Left lung (tissue), 4 donors: ENCODE measurements at regions not wholly inside any gene's neighbourhood (a gene's known extent, or its start where the extent isn't known, plus 50 kb on each side); places are given as distances from the start of the nearest gene placed in this dataset.
A peak's percentile ranks its signal among the peaks of the same experiment; 100 is the strongest.

ENCODE experiments used
- ATAC-seq: fragments of 200-7000 bp; cut with Tn5 transposase; one replicate; pipeline ENCODE4 v1.9.1; 2020; ENCODE audit warnings: moderate library complexity
- DNase-seq, 4 donors: peaks; one replicate each; pipeline ENCODE4 v3.0.0-alpha.2; 2013 to 2020
- H3K27ac ChIP-seq, 2 donors: fragments of 200-600 bp; sonication (generic) in 1 of 2; one replicate each; pipeline versions ENCODE4 v1.5.0 to v1.8.0; 2020 to 2021
- H3K27me3 ChIP-seq, 2 donors: fragments of 200-600 bp; sonication (generic) in 1 of 2; one replicate each; pipeline versions ENCODE4 v1.5.0 to v1.8.0; 2020 to 2021
- H3K36me3 ChIP-seq, 2 donors: fragments of 200-600 bp; sonication (generic) in 1 of 2; one replicate each; pipeline versions ENCODE4 v1.5.0 to v1.8.0; 2020 to 2021
- H3K4me1 ChIP-seq, 2 donors: fragments of 200-600 bp; one replicate each; pipeline ENCODE4 v1.8.0; 2021
- H3K4me3 ChIP-seq, 2 donors: fragments of 200-600 bp; sonication (generic) in 1 of 2; one replicate each; pipeline versions ENCODE4 v1.5.0 to v1.8.0; 2020 to 2021; ENCODE audit warnings: mild to moderate bottlenecking in 1 of 2
- H3K9me3 ChIP-seq, 2 donors: fragments of 200-600 bp; sonication (generic) in 1 of 2; one replicate each; pipeline versions ENCODE4 v1.5.0 to v1.8.0; 2020 to 2021
- intact Hi-C, 2 donors: fragments of 100-400 bp; cut with DNase I; formaldehyde crosslinking; loops; one replicate each; pipeline versions ENCODE4 v1.11.2 to v1.14.2; 2022
- TF ChIP-seq, protein P1 (sequence below), 2 donors: fragments of 200-600 bp; sonication (generic) in 1 of 2; IDR thresholded peaks; one replicate each; pipeline versions ENCODE4 v1.5.0 to v1.8.0; 2021; ENCODE audit warnings: antibody characterized with exemption in 2 of 2
- donor health status: DM: no; HTN: yes; CAD: no.
- donor health status: DM: no; HTN: no; CAD: no.

DNA sequence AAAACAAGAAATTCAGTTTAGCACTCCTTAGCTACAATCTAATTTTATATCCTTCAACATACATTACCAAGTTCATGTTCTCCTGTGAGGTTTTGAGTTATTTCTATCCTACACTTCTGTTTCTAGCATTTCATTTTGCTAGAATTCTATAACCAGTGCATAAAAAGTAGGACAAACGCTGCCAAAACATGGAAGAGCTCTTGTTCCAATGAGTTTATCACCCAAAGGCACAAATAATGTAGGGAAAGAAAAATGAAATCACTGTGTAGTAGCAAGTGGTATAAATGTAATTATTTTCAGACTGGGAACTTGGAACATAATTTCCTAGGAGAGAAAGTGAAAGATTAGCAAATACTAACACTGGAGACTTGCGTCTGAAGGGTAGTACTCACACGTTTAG lies 413.3 kb upstream of the NRSN1 start:
- H3K4me1 ChIP-seq, result no peaks in the 10 kb centered on the region
- no peaks in the 10 kb centered on the region for H3K36me3 ChIP-seq
- ATAC-seq (no peak), DNase-seq (no peak)
- TF ChIP-seq, protein P1, sequence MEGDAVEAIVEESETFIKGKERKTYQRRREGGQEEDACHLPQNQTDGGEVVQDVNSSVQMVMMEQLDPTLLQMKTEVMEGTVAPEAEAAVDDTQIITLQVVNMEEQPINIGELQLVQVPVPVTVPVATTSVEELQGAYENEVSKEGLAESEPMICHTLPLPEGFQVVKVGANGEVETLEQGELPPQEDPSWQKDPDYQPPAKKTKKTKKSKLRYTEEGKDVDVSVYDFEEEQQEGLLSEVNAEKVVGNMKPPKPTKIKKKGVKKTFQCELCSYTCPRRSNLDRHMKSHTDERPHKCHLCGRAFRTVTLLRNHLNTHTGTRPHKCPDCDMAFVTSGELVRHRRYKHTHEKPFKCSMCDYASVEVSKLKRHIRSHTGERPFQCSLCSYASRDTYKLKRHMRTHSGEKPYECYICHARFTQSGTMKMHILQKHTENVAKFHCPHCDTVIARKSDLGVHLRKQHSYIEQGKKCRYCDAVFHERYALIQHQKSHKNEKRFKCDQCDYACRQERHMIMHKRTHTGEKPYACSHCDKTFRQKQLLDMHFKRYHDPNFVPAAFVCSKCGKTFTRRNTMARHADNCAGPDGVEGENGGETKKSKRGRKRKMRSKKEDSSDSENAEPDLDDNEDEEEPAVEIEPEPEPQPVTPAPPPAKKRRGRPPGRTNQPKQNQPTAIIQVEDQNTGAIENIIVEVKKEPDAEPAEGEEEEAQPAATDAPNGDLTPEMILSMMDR (IDR thresholded peaks at IDR 0.05), result no peak
- no peak overlapping the region for H3K27ac ChIP-seq
- no peaks in the 10 kb centered on the region for H3K27me3 ChIP-seq
- intact Hi-C loops, result no loop called here
- no peak overlapping the region for H3K4me3 ChIP-seq
- no peaks in the 10 kb centered on the region for H3K9me3 ChIP-seq

DNA sequence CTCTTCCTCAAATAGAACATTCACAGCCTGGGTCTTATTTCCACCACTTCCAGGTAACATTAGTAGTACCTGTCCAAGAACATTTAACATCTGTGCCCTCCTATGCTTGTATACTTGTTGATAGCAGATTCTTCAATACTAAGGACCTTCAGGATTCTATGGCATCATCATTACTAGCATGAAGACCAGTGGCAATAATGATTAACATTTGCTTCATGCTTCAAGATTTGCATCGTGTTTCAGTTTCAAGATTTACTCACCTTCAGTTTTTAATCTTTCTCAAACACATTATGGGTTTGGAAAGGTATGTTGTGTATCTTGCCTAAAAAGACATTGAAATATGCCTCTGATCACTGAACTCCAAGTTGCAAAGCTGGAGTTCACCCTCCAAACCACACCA lies 412.8 kb upstream of the NRSN1 start:
- H3K27ac ChIP-seq, result no peak overlapping the region
- DNase-seq (no peak), ATAC-seq (no peak)
- no peaks in the 10 kb centered on the region for H3K4me1 ChIP-seq
- H3K36me3 ChIP-seq, result no peaks in the 10 kb centered on the region
- H3K4me3 ChIP-seq, result no peak overlapping the region
- no peaks in the 10 kb centered on the region for H3K27me3 ChIP-seq
- intact Hi-C loops, result no loop called here
- TF ChIP-seq, protein P1 (IDR thresholded peaks at IDR 0.05), result no peak
- no peaks in the 10 kb centered on the region for H3K9me3 ChIP-seq

DNA sequence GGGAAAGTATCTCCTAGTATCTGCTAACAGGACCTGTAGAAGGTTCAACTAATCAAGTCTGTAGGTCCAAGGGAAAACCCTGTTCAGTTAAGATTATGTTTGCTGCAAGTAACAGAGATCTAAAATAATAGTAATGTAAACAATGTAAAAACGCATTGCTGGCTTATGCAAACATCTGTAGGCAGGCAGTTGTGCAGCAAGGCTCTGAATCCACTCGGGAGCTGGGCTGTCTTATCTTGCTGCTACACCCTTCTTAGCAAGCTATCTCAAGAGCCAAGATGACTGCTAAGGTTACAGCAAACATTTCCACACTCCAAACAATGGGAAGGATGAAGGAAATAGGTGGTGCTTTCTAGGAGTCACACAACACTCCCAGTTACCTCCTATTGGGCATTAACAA lies 397.3 kb upstream of the NRSN1 start:
- Histone ChIP-seq H3K9me3 (no peaks in the 10 kb centered on the region), H3K27me3 (no peaks in the 10 kb centered on the region), H3K27ac (no peak overlapping the region), H3K4me1 (no peaks in the 10 kb centered on the region), H3K36me3 (no peaks in the 10 kb centered on the region), H3K4me3 (no peak overlapping the region)
- TF ChIP-seq, protein P1 (IDR thresholded peaks at IDR 0.05), result no peak
- DNase-seq, result peak in 3 of 4 donors; percentile 12 to 40 (median 35)
- intact Hi-C loops, result no loop called here
- ATAC-seq, result peak; percentile 88

DNA sequence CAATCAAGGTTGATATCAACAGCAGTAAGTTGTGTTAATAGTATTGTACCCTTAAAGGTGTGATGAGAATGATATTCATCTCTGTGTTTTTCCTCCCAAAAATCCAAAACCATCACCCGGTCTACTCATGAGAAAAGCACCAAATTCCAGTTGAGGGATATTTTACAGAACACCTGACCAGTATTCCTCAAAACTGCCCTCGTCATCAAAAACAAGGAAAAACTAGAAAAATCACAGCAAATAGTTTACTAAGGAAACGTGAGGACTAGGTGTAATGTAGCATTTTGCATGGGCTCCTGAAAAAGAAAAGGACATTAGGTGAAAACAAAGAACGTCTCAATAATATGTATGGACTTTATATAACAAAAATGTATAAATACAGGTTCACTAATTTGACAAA lies 394.4 kb upstream of the NRSN1 start:
- ATAC-seq (no peak), DNase-seq (no peak)
- no peaks in the 10 kb centered on the region for H3K27me3 ChIP-seq
- H3K36me3 ChIP-seq, result no peaks in the 10 kb centered on the region
- TF ChIP-seq, protein P1 (IDR thresholded peaks at IDR 0.05), result no peak
- no peaks in the 10 kb centered on the region for H3K4me1 ChIP-seq
- intact Hi-C loops, result no loop called here
- no peak overlapping the region for H3K27ac ChIP-seq
- no peaks in the 10 kb centered on the region for H3K9me3 ChIP-seq
- H3K4me3 ChIP-seq, result no peak overlapping the region

DNA sequence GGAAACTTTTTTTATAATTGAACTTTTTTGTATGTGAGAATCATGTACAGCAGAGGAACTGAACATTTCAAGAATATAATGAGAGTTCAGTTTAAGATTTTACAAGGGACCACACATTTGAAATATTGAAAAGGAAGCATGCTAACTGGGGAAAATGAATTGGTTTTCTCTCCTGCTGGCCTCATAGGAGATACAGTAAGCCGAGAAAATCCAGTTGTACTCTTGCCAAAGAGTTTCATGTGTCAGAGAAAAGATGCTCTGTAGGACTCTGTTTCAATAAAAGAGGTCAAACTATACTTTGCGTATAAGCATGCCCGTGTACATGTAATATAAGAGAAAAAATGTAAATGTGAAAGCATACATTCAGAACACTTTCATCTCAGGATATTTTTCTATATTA lies 393.5 kb upstream of the NRSN1 start:
- H3K27ac ChIP-seq, result no peak overlapping the region
- H3K36me3 ChIP-seq, result no peaks in the 10 kb centered on the region
- intact Hi-C loops, result no loop called here
- TF ChIP-seq, protein P1 (IDR thresholded peaks at IDR 0.05), result no peak
- ATAC-seq (no peak), DNase-seq (no peak)
- no peaks in the 10 kb centered on the region for H3K9me3 ChIP-seq
- no peak overlapping the region for H3K4me3 ChIP-seq
- H3K27me3 ChIP-seq, result no peaks in the 10 kb centered on the region
- no peaks in the 10 kb centered on the region for H3K4me1 ChIP-seq
